Pulmonary artery endothelial cell (primary cell): ENCODE measurements at regions not wholly inside any gene's neighbourhood (a gene's known extent, or its start where the extent isn't known, plus 50 kb on each side); places are given as distances from the start of the nearest gene placed in this dataset.
"Not testable (repeated sequence)": the region's sequence is repeated elsewhere in the genome, so short reads cannot be mapped to it uniquely, and the experiment has no call there.

ENCODE experiments used
- DNase-seq: peaks from one replicate; pipeline ENCODE4 v3.0.0-alpha.2; 2011; ENCODE audit warnings: low read depth, low spot score

DNA sequence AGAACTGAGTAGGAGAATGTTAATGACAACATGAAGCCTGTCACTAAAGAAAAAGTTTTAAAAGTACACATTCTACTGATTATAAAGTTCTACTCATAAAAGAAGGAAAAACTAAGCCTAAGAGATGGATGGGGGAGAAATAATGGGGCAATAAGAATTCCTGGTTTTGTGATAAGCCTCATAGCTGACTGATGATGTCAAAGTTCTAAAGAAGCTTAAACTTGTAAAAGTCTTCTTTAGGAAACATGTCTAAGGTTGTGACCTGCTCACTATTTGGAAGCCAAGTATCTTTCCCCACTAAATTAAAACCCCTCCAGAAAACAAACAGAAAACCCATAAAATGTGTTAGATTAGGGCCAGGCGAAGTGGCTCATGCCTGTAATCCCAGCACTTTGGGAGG is 232.9 kb upstream of the GIMD1 start:
- DNase-seq: no peak

DNA sequence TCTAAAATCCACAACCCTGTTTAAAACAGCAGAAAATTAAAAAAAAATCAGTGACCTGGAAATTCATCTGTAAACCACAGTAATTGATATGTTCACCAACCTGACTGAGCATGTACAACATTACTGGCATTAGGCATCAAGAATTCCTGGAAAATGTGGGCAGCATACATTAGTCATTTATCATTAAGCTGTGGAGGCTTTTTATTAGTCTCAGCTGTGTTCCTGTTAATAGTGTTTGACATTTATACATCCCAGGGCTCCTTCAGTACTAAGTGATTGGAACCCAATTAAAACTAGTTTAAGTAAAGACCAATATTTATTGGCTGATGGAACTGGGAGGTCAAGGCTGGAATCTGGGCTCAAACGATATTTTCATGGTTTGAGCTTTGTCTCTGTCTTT is 227.3 kb upstream of the GIMD1 start:
- no peak for DNase-seq

DNA sequence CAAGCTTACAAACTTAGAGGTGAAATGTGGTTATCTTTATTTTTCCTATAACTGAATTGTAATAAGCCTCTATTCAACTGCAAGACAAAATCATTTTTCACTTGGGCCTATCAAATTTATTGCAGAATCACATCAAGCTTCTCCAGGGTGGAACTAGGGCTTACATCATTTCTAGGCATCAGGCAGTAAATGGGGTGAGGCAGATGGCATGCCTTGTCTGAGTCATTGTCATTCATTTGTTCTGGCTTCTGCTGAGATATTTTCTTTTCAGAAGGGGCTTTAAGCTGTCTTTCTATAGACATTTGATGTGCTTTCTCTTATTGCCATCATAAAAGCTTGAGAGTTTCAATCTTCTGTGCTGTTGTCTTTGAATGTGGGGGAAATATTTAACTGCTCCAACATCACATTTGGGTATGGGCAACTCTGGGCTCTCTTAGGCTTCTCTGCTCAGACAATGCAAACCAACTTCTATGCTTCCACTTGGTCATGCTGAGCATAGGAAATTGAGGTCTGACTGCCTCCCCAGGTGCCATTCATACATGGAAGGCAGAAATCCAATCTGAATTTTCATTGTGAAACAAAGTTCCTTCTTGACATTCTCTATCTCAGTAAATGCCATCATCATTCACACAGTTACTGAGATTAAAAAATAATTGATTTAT is 225.8 kb upstream of the GIMD1 start:
- no peak for DNase-seq

- no peak for DNase-seq
Measured at GRCh38 chr4:106588891-106589290, 220.3 kb upstream of the GIMD1 start.

DNA sequence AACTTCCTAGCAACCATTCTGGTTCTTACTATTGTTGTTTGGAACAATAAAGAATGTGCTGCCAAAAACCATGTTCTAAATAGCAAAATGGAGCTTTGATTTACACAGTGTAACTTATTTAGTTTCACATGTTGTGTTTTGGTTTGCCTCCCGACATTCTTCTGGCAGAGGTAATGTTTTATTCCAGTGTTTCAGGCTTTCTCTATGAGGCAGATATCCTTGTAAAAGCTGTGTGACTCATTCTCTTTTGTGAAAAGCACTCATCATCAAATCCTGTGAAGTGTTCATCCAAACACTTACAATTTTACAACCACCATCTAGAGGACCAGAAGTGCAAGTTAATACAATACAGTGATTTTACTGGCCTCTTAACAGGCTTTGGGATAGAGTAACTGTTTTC is 219.0 kb upstream of the GIMD1 start:
- peak; percentile 71 for DNase-seq

GRCh38 chr4:106585915-106586349 is 217.4 kb upstream of the GIMD1 start:
- no peak for DNase-seq

GRCh38 chr4:106584337-106584989 is 215.9 kb upstream of the GIMD1 start:
- no peak for DNase-seq

DNA sequence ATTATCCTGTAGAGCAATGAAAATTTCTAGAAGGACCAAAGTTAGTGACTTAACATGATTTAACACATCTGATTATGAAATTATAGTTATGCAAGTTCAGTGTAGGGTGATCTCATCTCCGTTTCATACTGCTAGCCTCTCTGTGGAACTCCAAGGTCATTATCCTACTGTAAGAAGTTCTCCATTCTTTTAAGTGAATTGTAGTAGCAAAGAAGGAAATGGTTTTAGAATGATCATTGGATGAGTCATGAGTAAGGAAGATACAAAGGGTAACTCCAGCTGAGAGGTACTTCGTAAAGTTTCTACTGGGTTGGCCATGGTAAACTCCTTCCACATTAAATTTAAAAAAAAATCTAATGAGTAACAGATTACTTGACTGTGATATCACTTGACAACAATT is 215.0 kb upstream of the GIMD1 start:
- peak; percentile 82 for DNase-seq

GRCh38 chr4:106583108-106583507 is 214.5 kb upstream of the GIMD1 start:
- no peak for DNase-seq

DNA sequence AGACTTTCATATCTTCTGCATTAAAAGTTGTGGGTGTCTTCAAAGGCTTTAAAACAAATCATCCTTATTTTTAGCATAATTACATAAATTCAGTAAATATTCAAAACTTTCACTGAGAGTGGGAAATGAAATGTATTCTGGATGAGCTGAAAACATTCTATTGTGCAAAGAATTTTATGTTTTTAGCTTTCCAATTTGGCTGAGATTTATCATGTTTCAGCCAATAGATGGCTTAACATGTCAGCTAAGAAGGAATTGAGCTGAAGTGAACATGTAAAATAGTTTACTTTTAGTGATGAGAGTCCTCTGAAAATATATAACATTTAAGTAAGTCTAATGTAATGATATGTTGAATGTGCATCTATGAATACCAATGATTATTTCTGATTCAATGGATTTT is 213.5 kb upstream of the GIMD1 start:
- DNase-seq: no peak

GRCh38 chr4:106579236-106579635 is 210.7 kb upstream of the GIMD1 start:
- DNase-seq: no peak

DNA sequence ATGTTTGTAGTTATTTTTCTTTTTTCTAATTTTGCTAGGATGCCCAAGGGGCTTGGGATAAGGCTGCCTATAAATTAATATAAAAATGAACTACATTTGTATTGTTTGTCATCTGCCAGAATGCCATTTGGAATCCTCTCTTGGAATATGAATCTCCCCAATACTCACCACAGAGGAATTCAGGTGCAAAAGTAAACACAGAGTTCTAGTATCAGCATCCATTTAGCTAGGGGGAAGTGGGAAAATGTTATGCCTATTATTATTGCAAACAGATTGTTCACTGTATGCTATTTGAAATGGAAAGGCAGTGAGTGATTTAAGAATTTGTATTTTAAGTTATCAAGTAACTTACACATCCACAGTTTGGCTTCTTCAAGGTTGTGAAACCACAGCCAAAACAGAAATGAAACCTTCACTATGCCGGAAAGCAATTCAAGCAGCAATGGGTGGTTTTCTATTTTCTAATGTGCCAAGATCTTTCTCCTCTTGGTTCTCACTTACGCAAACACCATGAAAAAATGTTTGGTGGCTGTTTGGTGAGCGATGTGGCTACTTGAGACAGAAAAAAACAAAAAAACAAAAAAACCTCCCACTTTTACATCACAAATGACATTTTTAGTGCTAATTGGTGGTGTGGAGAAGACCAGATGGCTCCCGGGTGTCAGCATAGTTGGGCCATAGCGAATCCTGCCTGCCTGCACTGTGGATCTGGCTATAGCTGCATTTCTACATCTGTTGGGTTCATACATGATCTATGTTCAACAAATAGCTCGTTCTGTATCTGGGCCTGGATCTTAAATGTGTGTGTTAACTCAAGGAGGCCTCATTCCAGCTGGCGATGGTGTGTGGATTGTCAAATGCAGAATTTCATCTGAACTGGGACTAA is 200.8 kb upstream of the GIMD1 start:
- no peak for DNase-seq

- no peak for DNase-seq
Measured at GRCh38 chr4:106565727-106566126, 197.1 kb upstream of the GIMD1 start.

DNA sequence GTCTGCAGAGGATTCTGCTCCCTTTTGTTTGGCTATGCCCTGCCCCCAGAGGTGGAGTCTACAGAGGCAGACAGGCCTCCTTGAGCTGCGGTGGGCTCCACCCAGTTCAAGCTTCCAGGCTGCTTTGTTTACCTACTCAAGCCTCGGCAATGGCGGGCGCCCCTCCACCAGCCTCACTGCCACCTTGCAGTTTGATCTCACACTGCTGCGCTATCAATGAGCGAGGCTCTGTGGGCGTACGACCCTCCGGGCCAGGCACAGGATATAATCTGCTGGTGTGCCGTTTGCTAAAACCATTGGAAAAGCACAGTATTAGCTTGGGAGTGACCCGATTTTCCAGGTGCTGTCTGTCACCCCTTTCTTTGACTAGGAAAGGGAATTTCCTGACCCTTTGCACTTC is 195.1 kb upstream of the GIMD1 start:
- not testable (repeated sequence) for DNase-seq

- no peak for DNase-seq
Measured at GRCh38 chr4:106551724-106552123, 183.1 kb upstream of the GIMD1 start.

- DNase-seq: no peak
Measured at GRCh38 chr4:106548446-106549044, 180.0 kb upstream of the GIMD1 start.

- no peak for DNase-seq
Measured at GRCh38 chr4:106546370-106546769, 177.8 kb upstream of the GIMD1 start.

- not testable (repeated sequence) for DNase-seq
Measured at GRCh38 chr4:106542609-106543008, 174.0 kb upstream of the GIMD1 start.

DNA sequence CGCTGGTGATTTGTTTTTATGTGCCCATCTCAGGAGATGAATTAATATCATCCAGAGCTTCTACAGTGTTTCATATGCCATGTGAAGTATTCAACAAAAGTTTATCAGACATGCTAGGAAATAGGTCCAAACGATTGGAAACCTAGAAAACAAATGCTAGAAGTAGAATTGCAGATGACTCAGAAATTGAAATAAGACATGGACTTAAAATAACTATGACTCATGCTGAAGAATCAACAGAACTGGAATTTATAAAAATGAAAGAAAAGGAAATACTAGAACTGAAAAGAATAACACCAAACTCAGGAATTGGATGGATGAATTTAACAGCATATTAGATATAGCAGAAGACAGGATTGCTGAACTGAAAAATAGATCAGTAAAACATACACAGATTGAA is 172.7 kb upstream of the GIMD1 start:
- DNase-seq: no peak

DNA sequence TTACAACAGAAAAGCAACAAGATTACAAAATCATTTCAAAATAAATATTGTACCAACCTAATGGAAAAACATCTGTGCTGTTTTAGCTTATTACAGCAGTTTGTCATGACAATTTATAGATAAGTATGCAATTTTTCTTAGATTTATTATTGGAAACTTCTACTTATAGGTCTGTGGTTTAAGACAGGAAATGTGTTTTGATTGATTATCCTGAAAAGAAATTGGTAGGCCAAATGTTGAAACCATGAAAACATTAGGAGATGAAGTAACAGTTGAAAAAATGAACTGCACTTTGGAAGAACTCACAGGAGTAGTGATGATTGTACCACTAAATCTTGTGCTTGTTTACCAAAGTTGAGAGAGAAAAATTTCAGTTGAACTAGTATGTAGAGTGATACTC is 162.2 kb upstream of the GIMD1 start:
- no peak for DNase-seq

DNA sequence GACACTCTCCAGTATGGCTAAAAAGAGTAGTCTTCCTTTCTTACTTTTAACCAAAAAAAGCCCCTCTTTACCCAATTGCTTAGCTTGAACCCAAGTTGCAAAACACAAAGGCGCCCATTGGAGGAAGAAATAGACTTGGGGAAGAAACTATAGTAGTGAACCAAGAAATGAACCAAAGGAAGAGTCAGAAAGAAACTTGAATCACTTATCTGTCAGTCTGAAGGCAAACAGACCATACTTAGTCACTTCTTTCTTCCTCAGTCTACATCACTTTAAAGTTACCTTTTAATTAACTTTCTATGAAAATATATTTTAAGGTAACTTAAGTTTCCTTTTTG is 161.4 kb upstream of the GIMD1 start:
- no peak for DNase-seq

- DNase-seq: no peak
Measured at GRCh38 chr4:106529348-106530023, 160.9 kb upstream of the GIMD1 start.
